ENCODE measurements at regions not wholly inside any gene's neighbourhood (a gene's known extent, or its start where the extent isn't known, plus 50 kb on each side); places are given as distances from the start of the nearest gene placed in this dataset.
"Not testable (repeated sequence)": the region's sequence is repeated elsewhere in the genome, so short reads cannot be mapped to it uniquely, and the experiment has no call there.

DNA sequence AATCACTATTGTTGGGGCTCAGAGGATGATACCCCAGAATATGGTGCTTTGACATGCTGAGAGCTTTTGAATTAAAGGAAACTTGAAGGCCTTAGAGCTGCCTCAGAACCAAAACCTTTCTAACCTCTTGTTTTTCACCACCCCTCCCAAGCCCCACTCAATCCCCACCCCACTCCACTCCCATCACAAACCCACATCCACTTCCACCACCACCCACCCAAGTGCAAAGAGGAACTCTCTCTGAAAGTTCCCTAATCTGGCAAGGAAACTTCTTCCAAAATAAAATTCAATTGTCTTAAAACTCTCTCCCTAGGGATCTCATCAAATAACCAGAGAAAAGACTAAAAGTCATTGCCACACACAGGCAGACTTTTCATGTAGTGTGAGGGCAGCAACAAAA lies 301.2 kb upstream of the ARHGEF26 start:
- Mint-ChIP-seq H3K9me3 (no peaks in the 10 kb centered on the region), H3K27ac (no peak overlapping the region)

DNA sequence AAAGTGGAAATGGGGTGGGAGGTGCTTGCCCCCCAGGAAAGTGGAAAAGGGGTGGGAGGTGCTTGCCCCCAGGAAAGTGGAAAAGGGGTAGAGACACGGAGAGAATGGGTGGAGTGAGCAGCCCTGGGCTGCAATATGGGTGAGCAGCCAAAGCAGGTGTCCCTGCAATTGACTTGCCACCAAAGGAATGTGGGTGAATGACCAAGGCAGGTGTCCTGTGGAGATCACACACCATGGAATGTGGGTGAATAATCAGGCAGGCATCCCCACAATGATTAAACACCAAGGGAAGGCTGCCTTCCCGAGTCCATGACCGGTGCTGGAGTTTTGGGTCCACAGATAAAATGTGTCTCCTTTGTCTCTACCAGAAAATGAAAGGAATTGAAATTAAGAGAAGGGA lies 292.8 kb upstream of the ARHGEF26 start:
- H3K4me3 Mint-ChIP-seq; H3K4me1 Mint-ChIP-seq (ENCODE audit: low read depth); H3K9me3 Mint-ChIP-seq; H3K27ac Mint-ChIP-seq; H3K36me3 Mint-ChIP-seq (ENCODE audit: low read depth); intact Hi-C loops (cut with micrococcal nuclease); CTCF ChIA-PET; DNase-seq: not testable (repeated sequence)
- H3K27me3 Mint-ChIP-seq (ENCODE audit: low read depth): peaks cover 10% of the 10 kb centered on the region

More for the DNA sequence above, 301.2 kb upstream of the ARHGEF26 start:
- DNase-seq: no peak
- Mint-ChIP-seq H3K4me3 (no peak overlapping the region), H3K36me3 (ENCODE audit: low read depth) (no peaks in the 10 kb centered on the region), H3K27me3 (ENCODE audit: low read depth) (no peaks in the 10 kb centered on the region), H3K4me1 (ENCODE audit: low read depth) (no peaks in the 10 kb centered on the region)
- intact Hi-C loops (cut with micrococcal nuclease): no loop called here
- CTCF ChIA-PET: no interaction called here

DNA sequence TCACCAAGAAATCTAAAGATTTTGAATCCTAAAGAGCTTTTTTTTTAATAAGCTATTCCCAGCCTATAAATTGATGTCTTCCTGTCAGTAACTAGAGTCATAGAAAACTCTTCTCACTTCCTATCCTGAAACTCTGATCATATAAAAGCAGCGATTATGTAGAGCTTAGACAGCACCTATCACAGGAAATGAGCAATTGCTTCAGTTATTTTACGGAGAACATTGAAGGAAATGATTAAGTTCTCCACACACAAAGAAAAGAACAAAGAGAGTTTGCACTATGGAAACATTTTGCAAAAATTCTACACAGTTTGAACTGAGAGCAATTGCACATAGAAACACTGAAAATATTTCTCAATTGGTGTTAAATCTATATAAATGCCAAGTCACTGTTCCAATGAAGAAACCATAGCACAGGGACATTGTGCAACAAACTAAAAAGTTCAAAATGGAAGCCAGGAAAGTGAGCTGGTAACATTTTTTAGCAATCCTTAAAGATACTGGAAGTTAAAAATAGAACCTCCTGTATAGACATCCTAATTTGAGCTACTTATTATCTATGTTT lies 291.5 kb upstream of the ARHGEF26 start:
- H3K4me3 Mint-ChIP-seq: no peak overlapping the region
- H3K9me3 Mint-ChIP-seq: peaks cover 3% of the 10 kb centered on the region
- no peak overlapping the region for H3K27ac Mint-ChIP-seq
- CTCF ChIA-PET: interaction anchor here (0.7 kb wide), 1 partner anchor 1991 kb away, joined by 3 read pairs; no protein-coding TSS in a partner anchor
- H3K27me3 Mint-ChIP-seq (ENCODE audit: low read depth): peaks cover 13% of the 10 kb centered on the region
- no peak for DNase-seq
- H3K4me1 Mint-ChIP-seq (ENCODE audit: low read depth): peaks cover 2% of the 10 kb centered on the region
- no peaks in the 10 kb centered on the region for H3K36me3 Mint-ChIP-seq (ENCODE audit: low read depth)
- intact Hi-C loops (cut with micrococcal nuclease): loop anchor here (10.0 kb wide), 1 partner anchor 425 kb away; no protein-coding TSS in a partner anchor

DNA sequence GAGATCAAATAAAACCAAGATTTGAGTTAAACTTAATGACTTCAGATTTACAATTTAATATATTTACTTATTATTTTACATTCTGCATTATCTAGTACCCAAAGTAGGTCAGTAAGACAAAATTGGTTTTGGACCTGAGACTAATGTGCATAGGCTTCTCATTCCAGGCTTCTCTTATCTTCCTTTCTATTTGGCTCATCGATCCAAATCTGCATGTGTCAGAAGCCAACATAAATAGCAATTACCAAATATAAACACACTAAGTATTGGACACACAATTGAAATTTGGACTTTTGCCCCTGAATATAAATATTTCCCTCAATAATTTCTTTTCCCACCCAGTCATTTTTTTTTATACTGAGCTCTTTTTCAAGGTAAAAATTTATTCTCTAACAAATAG lies 290.6 kb upstream of the ARHGEF26 start:
- Mint-ChIP-seq H3K9me3 (peaks cover 3% of the 10 kb centered on the region), H3K36me3 (ENCODE audit: low read depth) (no peaks in the 10 kb centered on the region), H3K27ac (no peak overlapping the region), H3K27me3 (ENCODE audit: low read depth) (peaks cover 13% of the 10 kb centered on the region), H3K4me3 (no peak overlapping the region), H3K4me1 (ENCODE audit: low read depth) (peaks cover 2% of the 10 kb centered on the region)
- intact Hi-C loops (cut with micrococcal nuclease): loop anchor here (10.0 kb wide), 1 partner anchor 424 kb away; no protein-coding TSS in a partner anchor
- DNase-seq: no peak
- CTCF ChIA-PET: interaction anchor here (0.6 kb wide), 1 partner anchor 620 kb away, joined by 4 read pairs; no protein-coding TSS in a partner anchor

DNA sequence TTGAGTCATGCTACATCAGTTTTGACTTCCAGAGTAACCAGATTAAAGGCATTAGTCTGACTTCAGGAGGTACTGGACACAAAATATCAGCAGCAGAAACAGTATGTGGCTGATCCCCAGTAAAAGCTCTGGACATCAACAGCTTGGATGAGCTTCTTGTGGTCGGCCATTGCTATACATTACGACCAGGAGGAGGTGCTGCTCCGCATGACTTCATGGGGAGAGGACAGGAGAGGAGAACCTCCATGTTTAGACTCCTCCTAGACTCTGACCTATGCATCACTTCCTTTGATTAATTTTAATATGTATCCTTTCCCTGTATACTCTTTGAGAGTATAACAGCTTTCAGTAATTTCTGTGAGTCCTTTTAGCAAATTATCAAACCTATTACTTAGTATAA lies 285.6 kb upstream of the ARHGEF26 start:
- no peak overlapping the region for H3K4me3 Mint-ChIP-seq
- no peak for DNase-seq
- intact Hi-C loops (cut with micrococcal nuclease): loop anchor here (10.0 kb wide), 1 partner anchor 419 kb away; no protein-coding TSS in a partner anchor
- H3K36me3 Mint-ChIP-seq (ENCODE audit: low read depth): no peaks in the 10 kb centered on the region
- no peaks in the 10 kb centered on the region for H3K4me1 Mint-ChIP-seq (ENCODE audit: low read depth)
- H3K27ac Mint-ChIP-seq: no peak overlapping the region
- CTCF ChIA-PET: interaction anchor here (0.7 kb wide), 1 partner anchor 65 kb away, joined by 4 read pairs; no protein-coding TSS in a partner anchor
- H3K9me3 Mint-ChIP-seq: peaks cover 3% of the 10 kb centered on the region
- peaks cover 5% of the 10 kb centered on the region for H3K27me3 Mint-ChIP-seq (ENCODE audit: low read depth)

DNA sequence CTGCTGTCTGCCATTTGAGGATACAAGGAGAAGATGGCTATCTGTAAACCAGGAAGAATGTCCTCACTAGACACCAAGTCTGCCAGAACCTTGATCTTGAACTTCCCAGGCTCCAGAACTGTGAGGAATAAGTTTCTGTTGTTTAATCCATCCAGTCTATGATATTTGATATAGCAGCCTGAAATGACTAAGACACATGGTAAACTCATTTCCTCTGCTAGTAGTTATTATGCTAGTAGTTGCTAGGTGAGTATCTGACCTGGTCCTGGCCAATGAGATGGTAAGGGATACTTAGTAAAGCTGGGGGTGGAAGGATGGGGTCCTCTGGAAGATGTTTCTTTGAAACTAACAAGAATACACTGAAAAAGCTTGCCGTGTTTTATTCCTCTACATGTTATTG lies 280.7 kb upstream of the ARHGEF26 start:
- no peak for DNase-seq
- CTCF ChIA-PET: no interaction called here
- Mint-ChIP-seq H3K4me1 (ENCODE audit: low read depth) (no peaks in the 10 kb centered on the region), H3K4me3 (no peak overlapping the region), H3K27ac (no peak overlapping the region), H3K27me3 (ENCODE audit: low read depth) (peaks cover 11% of the 10 kb centered on the region), H3K9me3 (peaks cover 3% of the 10 kb centered on the region), H3K36me3 (ENCODE audit: low read depth) (no peaks in the 10 kb centered on the region)
- intact Hi-C loops (cut with micrococcal nuclease): no loop called here

DNA sequence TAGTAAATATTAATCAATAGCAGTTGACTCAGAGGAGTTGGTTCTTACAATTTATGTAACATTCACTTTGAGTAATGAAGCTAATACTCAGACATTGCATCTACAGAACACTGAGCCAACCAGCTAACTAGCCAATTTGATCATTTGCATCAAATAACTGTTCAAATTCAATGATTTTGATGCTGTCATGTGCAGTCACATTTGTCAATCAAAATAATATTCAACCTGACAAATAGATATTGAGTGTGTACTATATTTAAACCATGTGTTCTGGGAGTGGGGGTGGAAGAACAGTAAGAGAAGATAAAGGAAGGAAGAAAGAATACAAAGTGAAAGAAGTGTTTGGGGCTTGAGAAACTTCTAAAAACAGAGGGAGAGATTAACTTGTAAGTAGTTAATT lies 277.2 kb upstream of the ARHGEF26 start:
- H3K27me3 Mint-ChIP-seq (ENCODE audit: low read depth): peaks cover 11% of the 10 kb centered on the region

DNA sequence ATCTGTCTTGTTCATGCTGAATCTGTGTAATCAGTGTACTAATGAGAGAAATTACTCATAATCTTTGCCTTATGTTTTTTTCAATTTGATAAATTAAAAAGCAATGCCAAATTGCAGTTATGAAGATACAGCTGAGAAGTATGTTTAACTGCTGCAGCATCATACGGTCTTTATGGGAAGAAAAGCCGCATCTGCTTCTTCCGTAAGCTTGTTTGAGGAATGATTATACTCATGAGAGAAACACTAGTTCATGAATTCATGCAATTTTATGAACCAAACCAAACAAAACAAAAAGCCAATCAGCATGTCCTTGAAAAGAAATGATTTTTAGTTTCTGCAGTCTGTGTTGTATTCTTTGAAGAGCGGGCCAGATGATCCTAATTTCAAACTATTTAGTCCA lies 275.9 kb upstream of the ARHGEF26 start:
- intact Hi-C loops (cut with micrococcal nuclease): no loop called here
- peaks cover 3% of the 10 kb centered on the region for H3K9me3 Mint-ChIP-seq
- H3K27me3 Mint-ChIP-seq (ENCODE audit: low read depth): peaks cover 11% of the 10 kb centered on the region
- H3K27ac Mint-ChIP-seq: no peak overlapping the region
- H3K4me3 Mint-ChIP-seq: no peak overlapping the region
- no peaks in the 10 kb centered on the region for H3K36me3 Mint-ChIP-seq (ENCODE audit: low read depth)
- CTCF ChIA-PET: interaction anchor here (0.9 kb wide), 1 partner anchor 11 kb away, joined by 3 read pairs; no protein-coding TSS in a partner anchor
- no peaks in the 10 kb centered on the region for H3K4me1 Mint-ChIP-seq (ENCODE audit: low read depth)
- DNase-seq: no peak

More for the DNA sequence above, 277.2 kb upstream of the ARHGEF26 start:
- no peak for DNase-seq
- Mint-ChIP-seq H3K4me3 (no peak overlapping the region), H3K9me3 (peaks cover 3% of the 10 kb centered on the region), H3K4me1 (ENCODE audit: low read depth) (no peaks in the 10 kb centered on the region), H3K27ac (no peak overlapping the region), H3K36me3 (ENCODE audit: low read depth) (no peaks in the 10 kb centered on the region)
- CTCF ChIA-PET: no interaction called here
- intact Hi-C loops (cut with micrococcal nuclease): no loop called here

DNA sequence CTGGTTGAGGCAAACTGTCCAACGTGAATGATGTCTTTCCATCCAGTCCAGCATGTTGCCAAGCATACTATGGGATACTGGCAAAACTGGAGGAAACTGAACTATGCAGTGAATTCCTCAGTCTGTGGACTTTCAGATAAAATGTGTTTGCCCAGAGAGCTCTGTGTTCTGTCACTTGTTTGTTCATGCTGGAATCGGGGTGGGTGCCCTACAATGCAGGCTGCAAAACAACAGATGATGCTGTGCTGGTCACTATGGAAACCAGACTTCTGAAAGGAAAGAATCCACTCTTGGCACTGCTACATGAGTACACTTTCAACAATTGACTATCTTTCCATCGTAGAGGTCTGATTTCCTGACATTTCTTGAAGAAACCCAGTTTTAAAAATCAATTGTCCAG lies 272.5 kb upstream of the ARHGEF26 start:
- Mint-ChIP-seq H3K9me3 (no peaks in the 10 kb centered on the region), H3K27me3 (ENCODE audit: low read depth) (peaks cover 6% of the 10 kb centered on the region), H3K4me1 (ENCODE audit: low read depth) (no peaks in the 10 kb centered on the region), H3K27ac (no peak overlapping the region), H3K4me3 (no peak overlapping the region), H3K36me3 (ENCODE audit: low read depth) (no peaks in the 10 kb centered on the region)
- intact Hi-C loops (cut with micrococcal nuclease): no loop called here
- CTCF ChIA-PET: interaction anchor here (0.6 kb wide), 1 partner anchor 374 kb away, joined by 3 read pairs; no protein-coding TSS in a partner anchor
- DNase-seq: no peak

DNA sequence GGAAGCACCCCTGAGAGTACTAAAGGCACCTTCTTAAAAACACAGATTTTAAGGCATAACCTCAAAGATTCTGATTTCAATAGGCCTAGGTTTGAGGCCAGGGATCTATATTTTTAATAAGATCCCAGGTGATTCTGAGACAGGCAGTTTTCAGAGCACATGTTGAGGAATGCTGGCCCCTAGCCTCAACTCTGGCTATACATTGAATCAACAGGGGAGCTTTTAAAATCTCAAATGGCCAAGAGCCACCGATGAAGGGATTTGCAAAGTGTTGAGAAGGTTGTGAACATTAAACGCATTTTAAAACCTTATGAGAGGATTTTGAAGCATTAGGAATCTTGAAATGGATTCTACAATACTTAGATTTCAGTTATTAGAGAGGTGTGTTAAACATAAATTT lies 268.8 kb upstream of the ARHGEF26 start:
- Mint-ChIP-seq H3K4me1 (ENCODE audit: low read depth) (no peaks in the 10 kb centered on the region), H3K27ac (no peak overlapping the region), H3K9me3 (no peaks in the 10 kb centered on the region), H3K4me3 (no peak overlapping the region), H3K27me3 (ENCODE audit: low read depth) (peaks cover 5% of the 10 kb centered on the region), H3K36me3 (ENCODE audit: low read depth) (no peaks in the 10 kb centered on the region)
- CTCF ChIA-PET: no interaction called here
- no peak for DNase-seq
- intact Hi-C loops (cut with micrococcal nuclease): no loop called here

DNA sequence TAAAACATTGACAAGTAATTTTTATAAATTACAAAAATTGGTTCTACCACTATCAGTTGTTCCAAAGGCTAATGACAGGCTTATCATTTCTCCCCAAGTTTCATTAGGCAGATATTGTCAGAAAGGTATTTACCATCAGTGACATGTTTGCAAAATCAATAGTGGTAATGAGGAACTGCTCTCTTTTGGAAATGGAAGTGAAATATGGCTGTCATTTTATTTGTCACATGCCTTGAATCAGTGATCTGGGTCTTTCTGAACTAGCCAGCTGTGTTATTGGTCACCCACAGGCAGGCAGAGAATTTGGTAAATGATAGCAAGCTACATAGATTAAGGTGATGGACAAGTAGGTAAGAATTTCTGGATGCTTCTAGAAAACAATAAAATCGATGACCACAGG lies 268.0 kb upstream of the ARHGEF26 start:
- CTCF ChIA-PET: no interaction called here
- intact Hi-C loops (cut with micrococcal nuclease): no loop called here
- Mint-ChIP-seq H3K4me1 (ENCODE audit: low read depth) (no peaks in the 10 kb centered on the region), H3K27ac (no peak overlapping the region), H3K9me3 (no peaks in the 10 kb centered on the region), H3K36me3 (ENCODE audit: low read depth) (no peaks in the 10 kb centered on the region), H3K4me3 (no peak overlapping the region), H3K27me3 (ENCODE audit: low read depth) (peaks cover 3% of the 10 kb centered on the region)
- no peak for DNase-seq

DNA sequence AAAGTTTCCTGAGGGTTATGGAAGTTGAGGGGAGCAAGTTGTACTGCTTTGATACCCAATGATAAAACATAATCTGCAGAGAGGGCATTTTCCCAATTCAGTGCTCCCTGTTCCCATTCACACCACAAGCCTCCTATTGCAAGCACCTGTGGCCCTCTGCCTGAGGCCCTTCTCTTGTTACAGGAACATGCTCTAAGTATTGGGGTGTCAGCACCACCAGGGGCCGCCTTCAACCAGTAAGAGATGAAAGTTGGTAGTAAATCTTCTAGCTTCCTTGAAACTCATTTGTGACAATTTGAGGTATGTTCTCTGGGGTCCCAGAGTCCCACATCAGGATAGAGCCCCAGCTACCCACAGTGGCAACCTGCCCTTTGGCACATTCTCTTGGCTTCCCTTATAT lies 265.4 kb upstream of the ARHGEF26 start:
- Mint-ChIP-seq H3K9me3 (no peaks in the 10 kb centered on the region), H3K27me3 (ENCODE audit: low read depth) (peaks cover 3% of the 10 kb centered on the region), H3K27ac (no peak overlapping the region), H3K4me3 (no peak overlapping the region), H3K4me1 (ENCODE audit: low read depth) (no peaks in the 10 kb centered on the region), H3K36me3 (ENCODE audit: low read depth) (no peaks in the 10 kb centered on the region)
- peak; percentile 6 for DNase-seq
- CTCF ChIA-PET: interaction anchor here (0.6 to 0.7 kb wide), 2 partner anchors 11 to 554 kb away, joined by 3 to 5 read pairs; no protein-coding TSS in a partner anchor
- intact Hi-C loops (cut with micrococcal nuclease): no loop called here

DNA sequence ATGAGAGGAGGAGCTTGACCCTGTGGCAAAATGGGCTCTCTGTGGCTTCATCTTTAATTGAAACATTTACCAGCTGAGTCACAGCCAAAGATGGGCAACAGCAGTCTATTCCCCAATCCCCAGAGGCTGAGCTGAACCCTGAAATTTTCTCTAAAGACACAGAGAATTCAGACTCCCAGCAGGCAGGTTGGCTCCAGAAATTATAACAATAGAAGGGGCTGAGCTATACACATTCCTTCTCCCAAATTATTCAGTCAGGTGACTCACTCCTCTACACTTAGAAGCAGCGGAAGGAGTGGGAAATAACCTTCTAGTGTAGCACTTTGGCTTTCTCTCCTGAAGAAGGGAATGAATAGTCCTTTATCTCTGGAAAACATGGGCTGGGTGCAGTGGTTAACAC lies 264.3 kb upstream of the ARHGEF26 start:
- H3K4me1 Mint-ChIP-seq (ENCODE audit: low read depth): no peaks in the 10 kb centered on the region
- no peaks in the 10 kb centered on the region for H3K9me3 Mint-ChIP-seq
- peaks cover 3% of the 10 kb centered on the region for H3K27me3 Mint-ChIP-seq (ENCODE audit: low read depth)
- no peaks in the 10 kb centered on the region for H3K36me3 Mint-ChIP-seq (ENCODE audit: low read depth)
- DNase-seq: no peak
- intact Hi-C loops (cut with micrococcal nuclease): no loop called here
- no peak overlapping the region for H3K27ac Mint-ChIP-seq
- CTCF ChIA-PET: no interaction called here
- no peak overlapping the region for H3K4me3 Mint-ChIP-seq
